ENCODE measurements at regions not wholly inside any gene's neighbourhood (a gene's known extent, or its start where the extent isn't known, plus 50 kb on each side); places are given as distances from the start of the nearest gene placed in this dataset.

DNA sequence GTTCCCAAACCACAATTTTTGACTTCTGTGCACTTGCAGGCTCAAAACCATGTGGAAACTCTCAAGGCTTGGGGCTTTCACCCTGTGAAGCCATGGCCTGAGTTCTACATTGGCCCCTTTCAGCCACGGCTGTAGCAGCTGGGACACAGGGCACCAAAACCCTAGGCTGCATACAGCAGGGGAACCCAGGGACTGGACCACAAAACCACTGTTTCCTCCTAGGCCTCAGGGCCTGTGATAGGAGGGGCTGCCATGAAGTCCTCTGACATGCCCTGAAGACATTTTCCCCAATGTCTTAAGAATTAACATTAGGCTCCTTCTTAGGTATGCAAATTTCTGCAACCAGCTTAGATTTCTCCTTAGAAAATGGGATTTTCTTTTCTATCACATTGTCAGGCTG lies 312.1 kb upstream of the TUSC1 start:
- no peak for TF ChIP-seq ZNF16 (tag by site-specific recombination; IDR thresholded peaks at IDR 0.05; ENCODE audit: low read depth)
- TF ChIP-seq, protein P1, sequence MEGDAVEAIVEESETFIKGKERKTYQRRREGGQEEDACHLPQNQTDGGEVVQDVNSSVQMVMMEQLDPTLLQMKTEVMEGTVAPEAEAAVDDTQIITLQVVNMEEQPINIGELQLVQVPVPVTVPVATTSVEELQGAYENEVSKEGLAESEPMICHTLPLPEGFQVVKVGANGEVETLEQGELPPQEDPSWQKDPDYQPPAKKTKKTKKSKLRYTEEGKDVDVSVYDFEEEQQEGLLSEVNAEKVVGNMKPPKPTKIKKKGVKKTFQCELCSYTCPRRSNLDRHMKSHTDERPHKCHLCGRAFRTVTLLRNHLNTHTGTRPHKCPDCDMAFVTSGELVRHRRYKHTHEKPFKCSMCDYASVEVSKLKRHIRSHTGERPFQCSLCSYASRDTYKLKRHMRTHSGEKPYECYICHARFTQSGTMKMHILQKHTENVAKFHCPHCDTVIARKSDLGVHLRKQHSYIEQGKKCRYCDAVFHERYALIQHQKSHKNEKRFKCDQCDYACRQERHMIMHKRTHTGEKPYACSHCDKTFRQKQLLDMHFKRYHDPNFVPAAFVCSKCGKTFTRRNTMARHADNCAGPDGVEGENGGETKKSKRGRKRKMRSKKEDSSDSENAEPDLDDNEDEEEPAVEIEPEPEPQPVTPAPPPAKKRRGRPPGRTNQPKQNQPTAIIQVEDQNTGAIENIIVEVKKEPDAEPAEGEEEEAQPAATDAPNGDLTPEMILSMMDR (tag by site-specific recombination; IDR thresholded peaks at IDR 0.05): no peak
- no peak for TF ChIP-seq ZNF626 (tag by site-specific recombination; IDR thresholded peaks at IDR 0.05)
- no peak for TF ChIP-seq ZNF747 (tag by site-specific recombination; IDR thresholded peaks at IDR 0.05)
- TF ChIP-seq SP7 (tag by site-specific recombination; IDR thresholded peaks at IDR 0.05): no peak
- no peak for TF ChIP-seq ZBTB1 (tag by site-specific recombination; IDR thresholded peaks at IDR 0.05)
- TF ChIP-seq, protein P2, sequence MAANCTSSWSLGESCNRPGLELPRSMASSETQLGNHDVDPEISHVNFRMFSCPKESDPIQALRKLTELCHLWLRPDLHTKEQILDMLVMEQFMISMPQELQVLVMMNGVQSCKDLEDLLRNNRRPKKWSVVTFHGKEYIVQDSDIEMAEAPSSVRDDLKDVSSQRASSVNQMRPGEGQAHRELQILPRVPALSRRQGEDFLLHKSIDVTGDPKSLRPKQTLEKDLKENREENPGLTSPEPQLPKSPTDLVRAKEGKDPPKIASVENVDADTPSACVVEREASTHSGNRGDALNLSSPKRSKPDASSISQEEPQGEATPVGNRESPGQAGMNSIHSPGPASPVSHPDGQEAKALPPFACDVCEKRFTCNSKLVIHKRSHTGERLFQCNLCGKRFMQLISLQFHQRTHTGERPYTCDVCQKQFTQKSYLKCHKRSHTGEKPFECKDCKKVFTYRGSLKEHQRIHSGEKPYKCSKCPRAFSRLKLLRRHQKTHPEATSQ (tag by site-specific recombination; IDR thresholded peaks at IDR 0.05): no peak

All from HEK293 (cell line).